BLaER1 (cell line): ENCODE measurements at regions not wholly inside any gene's neighbourhood (a gene's known extent, or its start where the extent isn't known, plus 50 kb on each side); places are given as distances from the start of the nearest gene placed in this dataset.

Experiments used
- H3K27ac ChIP-seq: shearing (Covaris generic); formaldehyde crosslinking; 2 replicates; pipeline ENCODE4 v1.8.1; 2022
- H3K27me3 ChIP-seq: shearing (Covaris generic); formaldehyde crosslinking; 2 replicates; pipeline ENCODE4 v1.8.1; 2022
- H3K36me3 ChIP-seq: shearing (Covaris generic); formaldehyde crosslinking; 2 replicates; pipeline ENCODE4 v1.8.1; 2022
- H3K4me1 ChIP-seq: shearing (Covaris generic); formaldehyde crosslinking; 2 replicates; pipeline ENCODE4 v1.8.1; 2022
- H3K4me2 ChIP-seq: shearing (Covaris generic); formaldehyde crosslinking; 2 replicates; pipeline ENCODE4 v1.8.1; 2022
- H3K4me3 ChIP-seq: shearing (Covaris generic); formaldehyde crosslinking; 2 replicates; pipeline ENCODE4 v1.8.1; 2022
- H3K9ac ChIP-seq: shearing (Covaris generic); formaldehyde crosslinking; 2 replicates; pipeline ENCODE4 v1.8.1; 2022
- H3K9me3 ChIP-seq: shearing (Covaris generic); formaldehyde crosslinking; 2 replicates; pipeline ENCODE4 v1.8.1; 2022
- H4K20me1 ChIP-seq: shearing (Covaris generic); formaldehyde crosslinking; 2 replicates; pipeline ENCODE4 v1.8.1; 2022
- Cebpa-rat ChIP-seq: shearing (Covaris generic); IDR thresholded peaks from 2 replicates; pipeline ENCODE4 v1.8.1; 2022

GRCh38 chr11:115959081-115959486 is 454.9 kb upstream of the CADM1 start:
- H3K27me3 ChIP-seq = no peaks in the 10 kb centered on the region
- H3K9ac ChIP-seq = no peak overlapping the region
- H3K36me3 ChIP-seq = no peaks in the 10 kb centered on the region
- no peak overlapping the region for H3K4me3 ChIP-seq
- no peaks in the 10 kb centered on the region for H3K9me3 ChIP-seq
- no peak overlapping the region for H3K4me2 ChIP-seq
- no peak overlapping the region for H3K27ac ChIP-seq
- no peaks in the 10 kb centered on the region for H4K20me1 ChIP-seq
- no peak for TF ChIP-seq Cebpa-rat
- no peaks in the 10 kb centered on the region for H3K4me1 ChIP-seq

GRCh38 chr11:115958089-115959000 is 454.1 kb upstream of the CADM1 start:
- TF ChIP-seq Cebpa-rat = no peak

GRCh38 chr11:115955803-115956202 is 451.6 kb upstream of the CADM1 start:
- H3K4me3 ChIP-seq = no peak overlapping the region
- H3K36me3 ChIP-seq = no peaks in the 10 kb centered on the region
- H4K20me1 ChIP-seq = no peaks in the 10 kb centered on the region
- no peaks in the 10 kb centered on the region for H3K4me1 ChIP-seq
- H3K9ac ChIP-seq = no peak overlapping the region
- H3K27ac ChIP-seq = no peak overlapping the region
- H3K4me2 ChIP-seq = no peak overlapping the region
- H3K9me3 ChIP-seq = 0 out of 2 replicates have a peak, but pooled peaks cover 7% of the 10 kb centered on the region
- no peak for TF ChIP-seq Cebpa-rat
- no peaks in the 10 kb centered on the region for H3K27me3 ChIP-seq

More at GRCh38 chr11:115958089-115959000, 454.1 kb upstream of the CADM1 start:
- Histone ChIP-seq H3K36me3 (no peaks in the 10 kb centered on the region), H3K9me3 (no peaks in the 10 kb centered on the region), H3K27ac (no peak overlapping the region), H3K4me3 (no peak overlapping the region), H3K27me3 (no peaks in the 10 kb centered on the region), H3K4me1 (no peaks in the 10 kb centered on the region), H3K9ac (no peak overlapping the region), H4K20me1 (no peaks in the 10 kb centered on the region), H3K4me2 (no peak overlapping the region)

GRCh38 chr11:115950660-115951059 is 446.4 kb upstream of the CADM1 start:
- Histone ChIP-seq H4K20me1 (no peaks in the 10 kb centered on the region), H3K9me3 (peaks cover 15% of the 10 kb centered on the region), H3K36me3 (no peaks in the 10 kb centered on the region), H3K27ac (no peak overlapping the region), H3K27me3 (no peaks in the 10 kb centered on the region), H3K4me2 (no peak overlapping the region), H3K4me1 (no peaks in the 10 kb centered on the region), H3K4me3 (no peak overlapping the region), H3K9ac (no peak overlapping the region)
- no peak for TF ChIP-seq Cebpa-rat

- Histone ChIP-seq H4K20me1 (no peaks in the 10 kb centered on the region), H3K4me1 (no peaks in the 10 kb centered on the region), H3K36me3 (no peaks in the 10 kb centered on the region), H3K9me3 (no peaks in the 10 kb centered on the region), H3K27ac (no peak overlapping the region), H3K4me2 (no peak overlapping the region), H3K27me3 (no peaks in the 10 kb centered on the region), H3K4me3 (no peak overlapping the region), H3K9ac (no peak overlapping the region)
- TF ChIP-seq Cebpa-rat = no peak
Measured at GRCh38 chr11:115944596-115944995, 440.4 kb upstream of the CADM1 start.

- no peak overlapping the region for H3K9ac ChIP-seq
Measured at GRCh38 chr11:115942011-115942410, 437.8 kb upstream of the CADM1 start.

GRCh38 chr11:115941481-115941993 is 437.3 kb upstream of the CADM1 start:
- Histone ChIP-seq H3K9ac (no peak overlapping the region), H3K9me3 (no peaks in the 10 kb centered on the region), H3K36me3 (no peaks in the 10 kb centered on the region), H3K4me1 (no peaks in the 10 kb centered on the region), H3K4me2 (no peak overlapping the region), H4K20me1 (no peaks in the 10 kb centered on the region), H3K4me3 (no peak overlapping the region), H3K27me3 (no peaks in the 10 kb centered on the region), H3K27ac (no peak overlapping the region)
- no peak for TF ChIP-seq Cebpa-rat

More at GRCh38 chr11:115942011-115942410, 437.8 kb upstream of the CADM1 start:
- TF ChIP-seq Cebpa-rat = no peak
- H3K4me2 ChIP-seq = no peak overlapping the region
- no peaks in the 10 kb centered on the region for H3K27me3 ChIP-seq
- no peak overlapping the region for H3K27ac ChIP-seq
- H3K4me3 ChIP-seq = no peak overlapping the region
- no peaks in the 10 kb centered on the region for H3K36me3 ChIP-seq
- no peaks in the 10 kb centered on the region for H3K4me1 ChIP-seq
- H4K20me1 ChIP-seq = no peaks in the 10 kb centered on the region
- no peaks in the 10 kb centered on the region for H3K9me3 ChIP-seq

GRCh38 chr11:115941044-115941443 is 436.8 kb upstream of the CADM1 start:
- no peaks in the 10 kb centered on the region for H3K9me3 ChIP-seq
- H3K27ac ChIP-seq = no peak overlapping the region
- H3K4me1 ChIP-seq = no peaks in the 10 kb centered on the region
- no peak overlapping the region for H3K9ac ChIP-seq
- no peaks in the 10 kb centered on the region for H3K36me3 ChIP-seq
- no peaks in the 10 kb centered on the region for H4K20me1 ChIP-seq
- H3K4me2 ChIP-seq = no peak overlapping the region
- H3K27me3 ChIP-seq = no peaks in the 10 kb centered on the region
- TF ChIP-seq Cebpa-rat = no peak
- no peak overlapping the region for H3K4me3 ChIP-seq

- H3K4me2 ChIP-seq = no peak overlapping the region
Measured at GRCh38 chr11:115939731-115940421, 435.7 kb upstream of the CADM1 start.

GRCh38 chr11:115939104-115939730 is 435.0 kb upstream of the CADM1 start:
- H3K9ac ChIP-seq = no peak overlapping the region
- H3K4me3 ChIP-seq = no peak overlapping the region
- TF ChIP-seq Cebpa-rat = no peak

More at GRCh38 chr11:115939731-115940421, 435.7 kb upstream of the CADM1 start:
- H4K20me1 ChIP-seq = no peaks in the 10 kb centered on the region
- no peaks in the 10 kb centered on the region for H3K9me3 ChIP-seq
- TF ChIP-seq Cebpa-rat = no peak
- no peak overlapping the region for H3K9ac ChIP-seq
- H3K4me3 ChIP-seq = no peak overlapping the region
- H3K36me3 ChIP-seq = no peaks in the 10 kb centered on the region
- no peak overlapping the region for H3K27ac ChIP-seq
- no peaks in the 10 kb centered on the region for H3K27me3 ChIP-seq
- no peaks in the 10 kb centered on the region for H3K4me1 ChIP-seq

More at GRCh38 chr11:115939104-115939730, 435.0 kb upstream of the CADM1 start:
- no peaks in the 10 kb centered on the region for H3K36me3 ChIP-seq
- no peak overlapping the region for H3K27ac ChIP-seq
- no peaks in the 10 kb centered on the region for H4K20me1 ChIP-seq
- H3K27me3 ChIP-seq = no peaks in the 10 kb centered on the region
- H3K4me1 ChIP-seq = no peaks in the 10 kb centered on the region
- no peaks in the 10 kb centered on the region for H3K9me3 ChIP-seq
- H3K4me2 ChIP-seq = no peak overlapping the region
